ENCODE measurements at regions not wholly inside any gene's neighbourhood (a gene's known extent, or its start where the extent isn't known, plus 50 kb on each side); places are given as distances from the start of the nearest gene placed in this dataset.

DNA sequence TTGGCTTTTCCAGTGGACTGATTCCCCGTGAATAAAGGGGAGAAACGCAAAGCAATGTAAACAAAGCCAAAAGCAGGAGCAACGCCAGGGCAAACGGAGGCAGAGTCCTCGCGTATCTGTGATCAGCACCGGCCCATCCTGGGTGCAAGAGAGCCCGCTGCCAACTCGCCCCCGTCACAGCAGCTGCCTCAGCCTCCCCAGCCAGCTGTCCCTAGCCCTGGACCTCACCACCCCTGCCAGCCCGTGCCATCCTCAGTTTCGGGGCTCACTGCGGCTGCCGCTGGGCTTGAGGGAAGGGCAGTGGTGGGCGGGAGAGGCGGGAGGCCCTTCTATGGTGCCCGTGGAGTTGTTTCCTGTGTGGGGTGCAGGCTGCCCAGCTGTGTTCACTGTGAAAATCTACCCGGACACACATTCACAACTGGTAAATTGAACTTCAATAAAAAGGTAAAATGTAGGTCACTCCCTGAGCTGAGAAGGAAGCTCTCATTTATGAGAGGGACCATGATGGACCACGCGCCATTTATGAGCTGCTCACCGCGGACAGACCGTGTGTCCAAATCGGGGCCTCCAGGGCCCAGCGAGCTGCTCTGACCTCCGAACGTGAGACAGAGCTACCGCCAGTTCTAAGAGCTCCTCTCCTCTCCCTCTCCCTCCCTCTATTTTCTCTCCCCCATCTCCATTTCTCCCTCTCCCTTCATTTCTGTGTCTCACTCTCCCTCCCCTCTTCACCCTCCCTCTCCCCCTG is 330.5 kb upstream of the SFSWAP start:
- Histone ChIP-seq H3K4me3 (no peak overlapping the region), H3K9me3 (no peaks in the 10 kb centered on the region), H3K27ac (no peak overlapping the region), H3K27me3 (peaks cover 0 to 53% of the 10 kb centered on the region in 2 donors), H3K4me1 (no peaks in the 10 kb centered on the region), H3K36me3 (no peaks in the 10 kb centered on the region)
- peak in 1 of 2 donors; percentile 56 for DNase-seq
- intact Hi-C loops (cut with DNase I; ENCODE audit: low total_unique reads) = no loop called here
- TF ChIP-seq CTCF (IDR thresholded peaks at IDR 0.05) = no peak

DNA sequence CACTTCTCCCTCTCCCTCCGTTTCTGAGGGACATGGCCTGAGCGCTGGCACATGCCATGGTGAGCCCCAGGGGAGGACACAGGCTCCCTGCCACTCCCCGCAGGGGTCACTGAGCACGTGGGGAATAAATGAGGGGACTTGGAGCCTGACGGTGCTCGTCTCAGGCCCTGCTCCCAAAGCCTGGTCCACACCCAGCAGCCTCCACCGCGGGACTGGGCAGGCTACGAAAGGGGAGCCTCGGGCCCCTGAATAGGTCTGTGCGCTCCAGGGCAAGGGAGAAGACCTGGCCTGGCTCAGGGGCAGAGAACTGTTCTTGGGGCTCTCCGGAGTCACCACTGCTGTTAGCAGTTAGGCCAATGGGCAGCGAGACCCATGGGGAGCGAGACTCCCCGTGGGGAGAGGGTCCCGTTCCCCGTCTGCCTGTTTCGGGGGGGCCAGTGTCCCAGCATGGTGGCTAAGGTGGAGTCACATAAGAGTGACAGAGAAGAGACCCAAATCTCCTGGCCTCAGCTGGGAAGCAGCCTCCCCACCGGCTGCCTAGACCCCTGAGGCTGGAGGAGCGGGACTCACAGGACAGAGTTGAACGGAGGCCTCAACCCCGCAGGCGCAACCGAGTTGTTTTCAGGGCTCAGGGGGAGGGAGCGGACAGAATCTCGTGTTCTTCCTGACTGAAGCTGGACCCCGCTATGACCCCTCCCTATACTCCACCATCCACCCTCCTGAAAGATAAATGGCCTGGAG is 329.8 kb upstream of the SFSWAP start:
- Histone ChIP-seq H3K4me1 (no peaks in the 10 kb centered on the region), H3K27ac (no peak overlapping the region), H3K36me3 (no peaks in the 10 kb centered on the region), H3K27me3 (peaks cover 0 to 60% of the 10 kb centered on the region in 2 donors), H3K9me3 (no peaks in the 10 kb centered on the region), H3K4me3 (no peak overlapping the region)
- intact Hi-C loops (cut with DNase I; ENCODE audit: low total_unique reads) = no loop called here
- TF ChIP-seq CTCF (IDR thresholded peaks at IDR 0.05) = no peak
- peak in 1 of 2 donors; percentile 57 for DNase-seq

DNA sequence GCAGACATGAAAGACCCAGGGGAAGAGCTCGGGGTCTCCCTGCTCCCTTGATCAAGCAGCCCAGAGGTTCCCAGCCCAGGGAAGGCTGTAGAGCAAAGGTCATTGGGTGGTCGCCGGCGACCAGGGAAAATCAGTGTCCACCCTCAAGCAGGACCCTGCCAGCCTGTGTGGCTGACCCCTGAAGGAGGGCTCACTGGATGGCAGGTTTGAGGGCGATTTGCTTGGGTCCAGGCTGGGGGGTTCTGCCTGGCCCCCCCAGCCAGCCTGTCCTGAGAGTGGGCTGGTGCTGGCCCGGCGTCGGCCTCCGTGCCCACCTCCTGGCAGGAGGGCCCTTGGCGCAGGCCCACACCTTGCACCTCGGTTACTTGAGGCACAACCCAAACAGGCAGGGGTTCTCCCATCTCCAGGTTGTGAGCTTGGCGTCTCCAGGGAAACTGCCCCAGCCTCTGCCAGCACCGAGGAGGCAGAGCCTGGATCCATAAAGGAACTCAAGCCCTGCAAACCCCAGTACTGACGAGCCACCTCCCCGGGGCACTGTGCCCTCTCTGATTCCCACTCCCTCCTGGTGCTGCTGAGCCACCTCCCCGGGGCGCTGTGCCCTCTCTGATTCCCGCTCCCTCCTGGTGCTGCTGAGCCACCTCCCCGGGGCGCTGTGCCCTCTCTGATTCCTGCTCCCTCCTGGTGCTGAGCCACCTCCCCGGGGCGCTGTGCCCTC is 329.0 kb upstream of the SFSWAP start:
- Histone ChIP-seq H3K4me1 (no peaks in the 10 kb centered on the region), H3K27me3 (peaks cover 0 to 63% of the 10 kb centered on the region in 2 donors), H3K27ac (no peak overlapping the region), H3K36me3 (no peaks in the 10 kb centered on the region), H3K4me3 (no peak overlapping the region), H3K9me3 (no peaks in the 10 kb centered on the region)
- DNase-seq = peak in 1 of 2 donors; percentile 46
- intact Hi-C loops (cut with DNase I; ENCODE audit: low total_unique reads) = no loop called here
- no peak for TF ChIP-seq CTCF (IDR thresholded peaks at IDR 0.05)

DNA sequence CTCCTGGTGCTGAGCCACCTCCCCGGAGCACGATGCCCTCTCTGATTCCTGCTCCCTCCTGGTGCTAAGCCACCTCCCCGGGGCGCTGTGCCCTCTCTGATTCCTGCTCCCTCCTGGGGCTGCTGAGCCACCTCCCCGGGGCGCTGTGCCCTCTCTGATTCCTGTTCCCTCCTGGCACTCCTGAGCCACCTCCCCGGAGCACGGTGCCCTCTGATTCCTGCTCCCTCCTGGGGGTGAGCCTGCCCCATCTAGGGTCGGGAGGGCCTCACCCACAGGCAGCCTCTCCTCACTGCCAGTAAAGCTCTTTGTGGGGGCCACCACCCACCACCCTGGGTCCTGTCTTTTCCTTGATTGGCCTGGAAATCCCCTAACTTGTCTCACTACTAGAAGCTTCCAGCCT is 327.6 kb upstream of the SFSWAP start:
- Histone ChIP-seq H3K27ac (no peak overlapping the region), H3K9me3 (no peaks in the 10 kb centered on the region), H3K4me3 (no peak overlapping the region), H3K27me3 (peaks cover 0 to 72% of the 10 kb centered on the region in 2 donors), H3K4me1 (no peaks in the 10 kb centered on the region), H3K36me3 (no peaks in the 10 kb centered on the region)
- peak in 1 of 2 donors; percentile 40 for DNase-seq
- TF ChIP-seq CTCF (IDR thresholded peaks at IDR 0.05) = no peak
- intact Hi-C loops (cut with DNase I; ENCODE audit: low total_unique reads) = no loop called here

DNA sequence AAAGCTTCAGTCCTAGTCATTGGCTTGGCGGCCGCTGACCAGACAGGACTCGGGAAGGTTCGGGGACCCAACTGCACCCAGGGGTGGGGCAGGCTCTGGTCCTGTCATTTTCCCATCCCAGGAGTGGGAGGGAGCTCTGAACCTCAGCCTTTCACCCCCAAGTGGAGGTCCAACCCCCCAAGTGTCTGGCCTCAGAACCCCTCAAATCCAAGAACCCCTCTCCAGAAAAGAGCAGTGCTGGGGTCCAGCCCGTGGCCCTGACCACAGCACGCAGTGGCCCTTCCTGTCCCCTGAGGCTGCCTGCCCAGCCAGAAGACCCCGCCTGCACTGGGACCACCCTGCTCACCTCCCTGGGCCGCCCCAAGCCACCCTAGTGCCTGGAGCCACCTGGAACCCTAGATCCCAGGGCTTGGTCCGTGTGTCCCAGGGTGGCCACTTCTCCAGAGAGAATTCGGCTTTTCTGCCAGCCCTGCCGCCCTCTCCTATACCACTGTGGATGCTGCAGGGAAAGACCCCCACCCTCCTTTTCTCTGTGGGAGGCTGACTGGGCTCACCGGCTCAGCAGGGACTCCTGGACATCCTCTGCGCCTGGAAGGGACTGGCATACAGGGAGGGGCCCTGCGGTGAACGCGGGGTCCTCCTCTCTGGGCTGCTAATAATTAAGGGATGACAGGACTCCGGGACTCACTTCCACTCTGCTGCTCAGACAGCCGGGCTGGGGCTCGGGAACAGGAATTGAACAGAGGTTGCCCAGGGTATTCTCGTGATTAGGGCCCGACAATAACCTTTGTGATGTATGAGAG is 326.9 kb upstream of the SFSWAP start:
- Histone ChIP-seq H3K4me1 (no peaks in the 10 kb centered on the region), H3K27ac (no peak overlapping the region), H3K36me3 (no peaks in the 10 kb centered on the region), H3K9me3 (no peaks in the 10 kb centered on the region), H3K4me3 (no peak overlapping the region), H3K27me3 (peaks cover 0 to 66% of the 10 kb centered on the region in 2 donors)
- TF ChIP-seq CTCF (IDR thresholded peaks at IDR 0.05) = no peak
- intact Hi-C loops (cut with DNase I; ENCODE audit: low total_unique reads) = no loop called here
- peak in 1 of 2 donors; percentile 51 for DNase-seq
